ENCODE measurements at regions not wholly inside any gene's neighbourhood (a gene's known extent, or its start where the extent isn't known, plus 50 kb on each side); places are given as distances from the start of the nearest gene placed in this dataset.

DNA sequence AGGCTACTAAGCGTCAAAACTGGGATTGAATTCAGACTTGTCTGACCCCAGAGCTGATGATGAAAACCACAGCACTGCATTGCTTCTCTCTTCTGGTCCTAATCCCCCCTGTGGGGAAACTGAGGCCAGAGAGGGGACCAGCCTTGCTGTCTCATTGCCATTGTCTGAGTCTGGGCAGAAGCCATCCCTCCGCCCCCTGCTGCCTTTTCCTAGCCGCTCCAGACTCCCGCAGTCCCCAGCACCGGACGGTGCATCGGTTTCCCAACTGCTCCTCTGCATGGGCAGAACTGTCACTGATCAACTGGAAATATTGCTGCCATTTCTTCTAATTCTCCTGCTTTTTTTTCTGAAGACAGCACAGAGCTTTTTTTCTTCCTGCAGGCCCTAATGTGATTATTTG lies 157.4 kb downstream of the ACTL8 start:
- Histone ChIP-seq H3K4me3 (no peak overlapping the region), H3K4me1 (no peaks in the 10 kb centered on the region), H3K27me3 (peaks cover 0 to 82% (median 2%) of the 10 kb centered on the region in 4 donors), H3K9me3 (no peaks in the 10 kb centered on the region), H3K36me3 (no peaks in the 10 kb centered on the region), H3K27ac (replicated peaks in 1 of 4) (no peak overlapping the region)
- intact Hi-C loops (cut with DNase I) = no loop called here
- no peak for DNase-seq (ENCODE audit: extremely low spot score)
- TF ChIP-seq EP300 (IDR thresholded peaks at IDR 0.05) = no peak
- WGBS = 74% methylated on average over 7 of the region's 7 CpGs

DNA sequence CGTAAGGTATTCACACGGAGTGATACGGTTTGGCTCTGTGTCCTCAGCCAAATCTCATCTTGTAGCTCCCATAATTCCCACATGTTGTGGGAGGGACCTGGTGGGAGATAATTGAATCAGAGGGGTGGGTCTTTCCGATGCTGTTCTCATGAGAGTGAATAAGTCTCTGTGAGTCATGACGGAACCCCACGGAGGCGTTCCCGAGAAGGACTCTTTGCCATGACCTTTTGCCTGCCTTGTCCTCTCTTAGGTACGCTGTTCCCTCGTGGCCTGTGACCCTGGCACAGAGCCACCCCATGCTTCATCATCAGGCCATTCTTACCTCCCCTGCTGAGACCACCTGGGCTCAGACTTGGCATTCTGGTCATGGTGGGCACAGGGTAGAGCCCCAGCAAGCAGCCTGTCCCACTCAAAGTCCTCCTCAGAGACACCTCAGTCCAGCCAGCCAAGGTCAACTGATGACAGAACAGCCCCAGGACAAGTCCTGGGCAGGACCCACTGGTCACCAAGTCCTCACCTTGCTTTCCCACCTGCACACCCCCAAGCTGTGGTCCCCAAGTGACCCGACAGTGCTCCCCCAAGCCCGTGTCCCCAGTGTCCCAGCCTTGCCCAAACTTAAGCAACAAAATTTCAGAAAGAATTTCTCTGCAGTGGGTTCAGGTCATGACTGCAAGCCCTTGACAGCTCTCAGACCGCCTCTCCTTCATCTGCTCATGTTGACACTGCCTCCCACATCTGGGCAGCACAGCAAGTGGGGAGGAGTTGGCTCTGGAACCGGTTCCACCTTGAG lies 158.4 kb downstream of the ACTL8 start:
- TF ChIP-seq POLR2A (IDR thresholded peaks at IDR 0.05; ENCODE audit: low read depth) (no peak), POLR2AphosphoS5 (IDR thresholded peaks at IDR 0.05) (no peak), EP300 (IDR thresholded peaks at IDR 0.05) (no peak)
- TF ChIP-seq, protein P1, sequence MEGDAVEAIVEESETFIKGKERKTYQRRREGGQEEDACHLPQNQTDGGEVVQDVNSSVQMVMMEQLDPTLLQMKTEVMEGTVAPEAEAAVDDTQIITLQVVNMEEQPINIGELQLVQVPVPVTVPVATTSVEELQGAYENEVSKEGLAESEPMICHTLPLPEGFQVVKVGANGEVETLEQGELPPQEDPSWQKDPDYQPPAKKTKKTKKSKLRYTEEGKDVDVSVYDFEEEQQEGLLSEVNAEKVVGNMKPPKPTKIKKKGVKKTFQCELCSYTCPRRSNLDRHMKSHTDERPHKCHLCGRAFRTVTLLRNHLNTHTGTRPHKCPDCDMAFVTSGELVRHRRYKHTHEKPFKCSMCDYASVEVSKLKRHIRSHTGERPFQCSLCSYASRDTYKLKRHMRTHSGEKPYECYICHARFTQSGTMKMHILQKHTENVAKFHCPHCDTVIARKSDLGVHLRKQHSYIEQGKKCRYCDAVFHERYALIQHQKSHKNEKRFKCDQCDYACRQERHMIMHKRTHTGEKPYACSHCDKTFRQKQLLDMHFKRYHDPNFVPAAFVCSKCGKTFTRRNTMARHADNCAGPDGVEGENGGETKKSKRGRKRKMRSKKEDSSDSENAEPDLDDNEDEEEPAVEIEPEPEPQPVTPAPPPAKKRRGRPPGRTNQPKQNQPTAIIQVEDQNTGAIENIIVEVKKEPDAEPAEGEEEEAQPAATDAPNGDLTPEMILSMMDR (IDR thresholded peaks at IDR 0.05) = no peak
- no peak overlapping the region for H3K4me3 ChIP-seq
- no peaks in the 10 kb centered on the region for H3K36me3 ChIP-seq
- no peaks in the 10 kb centered on the region for H3K4me1 ChIP-seq
- WGBS = 58% methylated on average over 14 of the region's 14 CpGs
- intact Hi-C loops (cut with DNase I) = no loop called here
- no peak overlapping the region for H3K27ac ChIP-seq (replicated peaks in 1 of 4)
- no peaks in the 10 kb centered on the region for H3K9me3 ChIP-seq
- H3K27me3 ChIP-seq = peaks cover 0 to 84% (median 2%) of the 10 kb centered on the region in 4 donors
- DNase-seq (ENCODE audit: extremely low spot score) = no peak

DNA sequence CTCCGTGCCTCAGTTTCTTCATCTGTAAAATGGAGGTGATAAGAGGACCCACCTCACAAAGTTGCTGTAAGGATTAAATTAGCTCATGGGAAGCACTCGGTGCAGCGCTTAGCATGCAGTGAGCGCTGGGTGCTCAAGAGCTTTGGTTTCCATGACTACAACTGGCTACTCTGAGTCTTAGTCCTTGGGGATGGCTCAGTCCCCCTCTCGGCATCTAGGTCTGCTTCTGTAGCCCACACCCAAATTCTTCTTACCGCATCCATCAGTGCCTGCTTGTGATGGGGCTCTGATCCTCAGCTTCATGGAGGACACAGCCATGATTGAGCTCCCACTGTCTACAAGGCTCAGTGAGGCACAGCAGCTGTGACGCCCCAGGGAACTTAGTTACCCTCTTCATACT lies 159.0 kb downstream of the ACTL8 start:
- Histone ChIP-seq H3K36me3 (no peaks in the 10 kb centered on the region), H3K4me1 (no peaks in the 10 kb centered on the region), H3K27ac (replicated peaks in 1 of 4) (no peak overlapping the region), H3K4me3 (no peak overlapping the region), H3K27me3 (peaks cover 0 to 85% (median 2%) of the 10 kb centered on the region in 4 donors), H3K9me3 (no peaks in the 10 kb centered on the region)
- 40% methylated on average over 7 of the region's 7 CpGs for WGBS
- intact Hi-C loops (cut with DNase I) = no loop called here
- no peak for TF ChIP-seq POLR2AphosphoS5 (IDR thresholded peaks at IDR 0.05)
- no peak for TF ChIP-seq POLR2A (IDR thresholded peaks at IDR 0.05; ENCODE audit: low read depth)
- TF ChIP-seq EP300 (IDR thresholded peaks at IDR 0.05) = no peak
- TF ChIP-seq, protein P1 (IDR thresholded peaks at IDR 0.05) = no peak
- no peak for DNase-seq (ENCODE audit: extremely low spot score)

GRCh38 chr1:17914987-17915386 lies 159.9 kb downstream of the ACTL8 start:
- Histone ChIP-seq H3K9me3 (no peaks in the 10 kb centered on the region), H3K36me3 (no peaks in the 10 kb centered on the region), H3K4me3 (no peak overlapping the region), H3K27ac (replicated peaks in 1 of 4) (no peak overlapping the region), H3K4me1 (no peaks in the 10 kb centered on the region), H3K27me3 (peaks cover 0 to 87% (median 2%) of the 10 kb centered on the region in 4 donors)
- TF ChIP-seq, protein P1 (IDR thresholded peaks at IDR 0.05) = no peak
- TF ChIP-seq EP300 (IDR thresholded peaks at IDR 0.05) = no peak
- TF ChIP-seq POLR2AphosphoS5 (IDR thresholded peaks at IDR 0.05) = no peak
- TF ChIP-seq POLR2A (IDR thresholded peaks at IDR 0.05; ENCODE audit: low read depth) = no peak
- intact Hi-C loops (cut with DNase I) = no loop called here
- DNase-seq (ENCODE audit: extremely low spot score) = no peak
- 63% methylated on average over 8 of the region's 9 CpGs for WGBS

DNA sequence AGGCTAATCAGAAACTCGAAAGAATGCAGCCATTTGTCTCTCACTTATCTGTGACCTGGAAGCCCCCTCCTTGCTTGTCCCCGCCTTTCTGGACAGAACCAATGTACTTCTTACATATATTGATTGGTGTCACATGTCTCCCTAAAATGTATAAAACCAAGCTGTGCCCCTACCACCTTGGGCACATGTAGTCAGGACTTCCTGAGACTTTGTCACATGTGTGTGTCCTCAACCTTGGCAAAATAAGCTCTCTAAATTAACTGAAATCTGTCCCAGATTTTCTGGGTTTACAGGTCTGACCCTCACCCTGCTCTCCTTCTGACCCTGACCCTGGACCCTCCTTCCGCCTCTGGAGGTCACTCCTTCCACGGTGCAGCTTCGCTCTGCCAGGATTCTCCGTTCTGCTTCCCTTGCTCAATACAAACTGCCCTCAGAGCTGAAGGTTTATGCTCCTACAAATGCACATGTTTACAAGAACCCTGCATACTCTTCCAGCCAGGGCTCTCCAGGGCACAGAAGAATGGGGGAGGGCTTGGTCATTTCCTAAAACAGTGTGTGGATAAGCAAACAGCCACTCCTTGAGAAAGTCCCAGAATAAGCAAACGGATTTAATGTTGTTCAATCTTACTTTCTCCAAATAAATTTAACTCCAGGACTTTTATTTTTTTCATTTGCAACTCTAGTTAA lies 160.5 kb downstream of the ACTL8 start:
- 16% methylated on average over 7 of the region's 7 CpGs for WGBS
- intact Hi-C loops (cut with DNase I) = no loop called here

More for the DNA sequence above, 160.5 kb downstream of the ACTL8 start:
- no peak for DNase-seq (ENCODE audit: extremely low spot score)
- H3K36me3 ChIP-seq = no peaks in the 10 kb centered on the region
- no peak overlapping the region for H3K27ac ChIP-seq (replicated peaks in 1 of 4)
- no peak overlapping the region for H3K4me3 ChIP-seq
- H3K9me3 ChIP-seq = no peaks in the 10 kb centered on the region
- peaks cover 0 to 93% (median 2%) of the 10 kb centered on the region in 4 donors for H3K27me3 ChIP-seq
- TF ChIP-seq POLR2A (IDR thresholded peaks at IDR 0.05; ENCODE audit: low read depth) (no peak), EP300 (IDR thresholded peaks at IDR 0.05) (no peak), POLR2AphosphoS5 (IDR thresholded peaks at IDR 0.05) (no peak)
- TF ChIP-seq, protein P1 (IDR thresholded peaks at IDR 0.05) = no peak
- H3K4me1 ChIP-seq = no peaks in the 10 kb centered on the region
